A549 (cell line): ENCODE measurements at regions not wholly inside any gene's neighbourhood (a gene's known extent, or its start where the extent isn't known, plus 50 kb on each side); places are given as distances from the start of the nearest gene placed in this dataset.

ENCODE experiments used
- ATAC-seq, 2 experiments: fragments of 200-7000 bp in 1 of 2; fragments of >200 bp in 1 of 2; cut with Nextera tagmentation in 1 of 2; cut with Tn5 transposase in 1 of 2; 3 replicates each; pipeline versions ENCODE4 v1.8.0 to v1.9.1; 2018 to 2020; ENCODE audit warnings: mild to moderate bottlenecking in 1 of 2, moderate library complexity in 1 of 2
- CTCF ChIA-PET: fragments of 300-600 bp; sonication (Branson Sonifier 250); formaldehyde crosslinking; extraction: SDS; loops from one replicate; lab custom pipeline; 2021; ENCODE audit warnings: antibody characterized with exemption, inconsistent platforms; lab: Yijun Ruan, JAX
- POLR2A ChIA-PET: fragments of 350-600 bp; formaldehyde crosslinking; extraction: SDS; loops from one replicate; lab custom pipeline; 2021; ENCODE audit warnings: antibody characterized with exemption, inconsistent platforms; lab: Yijun Ruan, JAX
- DNase-seq, 2 experiments: peaks; one replicate each; pipeline versions ENCODE4 v3.0.0 to v3.0.0-alpha.2; 2011 to 2016; ENCODE audit warnings: low read depth in 1 of 2, low spot score in 1 of 2
- FAIRE-seq: peaks from 2 replicates; lab custom pipeline; 2011; peaks lifted over from hg19 to GRCh38; lab: Jason Lieb, UNC
- H3K27ac ChIP-seq, 2 experiments: fragments of >200 bp; sonication (Bioruptor Twin); formaldehyde crosslinking; 3 replicates each; pipeline ENCODE4 v1.5.1; 2016 to 2017
- H3K4me1 ChIP-seq: fragments of >200 bp; sonication (Bioruptor Twin); formaldehyde crosslinking; 3 replicates; pipeline ENCODE4 v1.6.1; 2016
- H3K4me2 ChIP-seq: fragments of >200 bp; sonication (Bioruptor Twin); formaldehyde crosslinking; 3 replicates; pipeline ENCODE4 v1.6.1; 2016
- H3K4me3 ChIP-seq: fragments of >200 bp; sonication (Bioruptor Twin); formaldehyde crosslinking; 3 replicates; pipeline ENCODE4 v1.5.1; 2016
- H3K9me3 ChIP-seq: fragments of >200 bp; sonication (Bioruptor Twin); formaldehyde crosslinking; 3 replicates; pipeline ENCODE4 v1.6.1; 2016
- ATOH8 ChIP-seq: fragments of 250-450 bp; sonication (Bioruptor Pico); IDR thresholded peaks from 2 replicates; pipeline ENCODE4 v1.5.0; 2020; ENCODE audit warnings: low read depth, mild to moderate bottlenecking, moderate library complexity
- BHLHE40 ChIP-seq: IDR thresholded peaks from 2 replicates; pipeline ENCODE4 v1.6.1; 2012; ENCODE audit warnings: low read depth, low read length, inconsistent platforms
- CHD4 ChIP-seq: fragments of 200-600 bp; sonication (generic); IDR thresholded peaks from 2 replicates; pipeline ENCODE4 v1.6.1; 2016; ENCODE audit warnings: antibody characterized with exemption, mild to moderate bottlenecking, borderline replicate concordance
- CTCF ChIP-seq: fragments of >200 bp; sonication (Bioruptor Twin); formaldehyde crosslinking; IDR thresholded peaks from 3 replicates; pipeline ENCODE4 v1.5.1; 2016
- EHF ChIP-seq: fragments of 250-450 bp; sonication (Bioruptor Pico); IDR thresholded peaks from 2 replicates; pipeline ENCODE4 v1.5.0; 2020; ENCODE audit warnings: mild to moderate bottlenecking
- EP300 ChIP-seq, 2 experiments: fragments of >200 bp; sonication (Bioruptor Twin); formaldehyde crosslinking; IDR thresholded peaks; 2 replicates in 1 of 2; 3 replicates in 1 of 2; pipeline ENCODE4 v1.6.1; 2016 to 2017
- FOSL2 ChIP-seq, 2 experiments: fragments of 450-650 bp in 1 of 2; fragments of >200 bp in 1 of 2; sonication (Bioruptor Twin) in 1 of 2; formaldehyde crosslinking; IDR thresholded peaks; 2 replicates each; pipeline versions ENCODE4 v1.5.0 to v1.6.1; 2016 to 2020; ENCODE audit warnings: mild to moderate bottlenecking in 1 of 2, moderate library complexity in 1 of 2
- FOXS1 ChIP-seq: fragments of 250-450 bp; sonication (Bioruptor Pico); IDR thresholded peaks from 2 replicates; pipeline ENCODE4 v1.5.0; 2020; ENCODE audit warnings: mild to moderate bottlenecking, moderate library complexity
- HDAC2 ChIP-seq: fragments of 200-600 bp; sonication (generic); IDR thresholded peaks from 2 replicates; pipeline ENCODE4 v1.6.1; 2016
- HEYL ChIP-seq: fragments of 250-450 bp; sonication (Bioruptor Pico); IDR thresholded peaks from 2 replicates; pipeline ENCODE4 v1.8.0; 2021; ENCODE audit warnings: mild to moderate bottlenecking, moderate library complexity
- HOXA7 ChIP-seq: fragments of 250-450 bp; sonication (Bioruptor Pico); IDR thresholded peaks from 2 replicates; pipeline ENCODE4 v1.5.0; 2020; ENCODE audit warnings: mild to moderate bottlenecking, moderate library complexity
- HOXB13 ChIP-seq: fragments of 250-450 bp; sonication (Bioruptor Pico); IDR thresholded peaks from 2 replicates; pipeline ENCODE4 v1.5.0; 2020; ENCODE audit warnings: low read depth, mild to moderate bottlenecking, moderate library complexity
- JUNB ChIP-seq: fragments of >200 bp; sonication (Bioruptor Twin); formaldehyde crosslinking; IDR thresholded peaks from 2 replicates; pipeline ENCODE4 v1.6.1; 2016
- NFE2L2 ChIP-seq: fragments of 150-350 bp; conservative IDR thresholded peaks from 2 replicates; pipeline ENCODE4 v1.6.1; 2014; ENCODE audit warnings: low read length
- PBX3 ChIP-seq: IDR thresholded peaks from 2 replicates; pipeline ENCODE4 v1.6.1; 2012
- POLR2A ChIP-seq: IDR thresholded peaks from 2 replicates; pipeline ENCODE4 v1.6.1; 2012; ENCODE audit warnings: mild to moderate bottlenecking, low read length
- RAD21 ChIP-seq, 2 experiments: fragments of >200 bp in 1 of 2; sonication (Bioruptor Twin) in 1 of 2; formaldehyde crosslinking in 1 of 2; IDR thresholded peaks in 1 of 2; conservative IDR thresholded peaks in 1 of 2; 2 replicates in 1 of 2; 3 replicates in 1 of 2; pipeline ENCODE4 v1.6.1; 2012 to 2018; ENCODE audit warnings: inconsistent platforms in 1 of 2
- RFX5 ChIP-seq: fragments of 450-650 bp; IDR thresholded peaks from 2 replicates; pipeline ENCODE4 v1.7.1; 2014; ENCODE audit warnings: antibody characterized with exemption, mild to moderate bottlenecking, moderate library complexity
- RNF2 ChIP-seq: fragments of 200-600 bp; sonication (generic); IDR thresholded peaks from 2 replicates; pipeline ENCODE4 v1.6.1; 2016; ENCODE audit warnings: low read depth, mild to moderate bottlenecking, antibody characterized with exemption, moderate library complexity, borderline replicate concordance
- ZC3H11A ChIP-seq: fragments of 450-650 bp; IDR thresholded peaks from 2 replicates; pipeline ENCODE4 v1.6.1; 2014; ENCODE audit warnings: antibody characterized with exemption, mild to moderate bottlenecking
- WGBS: methylation state at CpG from one replicate; pipeline ENCODE4 v1.1.6; 2017; ENCODE audit errors: missing lambda C conversion rate; 5-methylcytosine and 5-hydroxymethylcytosine counted together
- TF ChIP-seq, protein P1 (sequence below): fragments of 150-350 bp; IDR thresholded peaks from 2 replicates; pipeline ENCODE4 v1.6.1; 2014; ENCODE audit warnings: low read depth, mild to moderate bottlenecking, low read length
- TF ChIP-seq, protein P2 (sequence below): IDR thresholded peaks from 2 replicates; pipeline ENCODE4 v1.6.1; 2012; ENCODE audit warnings: low read depth, borderline replicate concordance
- TF ChIP-seq, protein P3 (sequence below): fragments of >200 bp; sonication (Bioruptor Twin); formaldehyde crosslinking; IDR thresholded peaks from 3 replicates; pipeline ENCODE4 v1.6.1; 2016
- TF ChIP-seq, protein P4 (sequence below): fragments of >200 bp; sonication (Bioruptor Twin); formaldehyde crosslinking; IDR thresholded peaks from 2 replicates; pipeline ENCODE4 v1.6.1; 2016

GRCh38 chr15:93420477-93420876 is 331.5 kb upstream of the RGMA start:
- no peak for ATAC-seq
- 24% methylated on average over 7 of the region's 7 CpGs for WGBS
- ChIA-PET CTCF (no interaction called here), POLR2A (no interaction called here)
- Histone ChIP-seq H3K4me1 (no peaks in the 10 kb centered on the region), H3K9me3 (no peaks in the 10 kb centered on the region), H3K4me3 (no peak overlapping the region), H3K27ac (no peak overlapping the region), H3K4me2 (no peak overlapping the region)
- no peak for FAIRE-seq
- TF ChIP-seq ATOH8 (no peak), JUNB (no peak), ZC3H11A (no peak), BHLHE40 (no peak), HOXA7 (CRISPR knock-in tag) (no peak), HDAC2 (no peak), HEYL (CRISPR knock-in tag) (no peak), EHF (CRISPR knock-in tag) (no peak), EP300 (IDR thresholded peaks at IDR 0.05) (no peak), RNF2 (no peak), RAD21 (conservative IDR thresholded peaks at IDR 0.05 in 1 of 2, IDR thresholded peaks at IDR 0.05 in 1 of 2) (no peak)
- TF ChIP-seq, protein P1, sequence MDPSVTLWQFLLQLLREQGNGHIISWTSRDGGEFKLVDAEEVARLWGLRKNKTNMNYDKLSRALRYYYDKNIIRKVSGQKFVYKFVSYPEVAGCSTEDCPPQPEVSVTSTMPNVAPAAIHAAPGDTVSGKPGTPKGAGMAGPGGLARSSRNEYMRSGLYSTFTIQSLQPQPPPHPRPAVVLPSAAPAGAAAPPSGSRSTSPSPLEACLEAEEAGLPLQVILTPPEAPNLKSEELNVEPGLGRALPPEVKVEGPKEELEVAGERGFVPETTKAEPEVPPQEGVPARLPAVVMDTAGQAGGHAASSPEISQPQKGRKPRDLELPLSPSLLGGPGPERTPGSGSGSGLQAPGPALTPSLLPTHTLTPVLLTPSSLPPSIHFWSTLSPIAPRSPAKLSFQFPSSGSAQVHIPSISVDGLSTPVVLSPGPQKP: no peak
- no peak for DNase-seq

- ChIA-PET CTCF (no interaction called here), POLR2A (no interaction called here)
- 0% methylated on average over 1 of the region's 1 CpG for WGBS
- Histone ChIP-seq H3K4me3 (no peak overlapping the region), H3K4me1 (no peaks in the 10 kb centered on the region), H3K4me2 (no peak overlapping the region), H3K9me3 (no peaks in the 10 kb centered on the region), H3K27ac (no peak overlapping the region)
- ATAC-seq (peak; percentile 62 to 63; a peak in 3 of 6 replicates), DNase-seq (no peak), FAIRE-seq (no peak)
- no peak for TF ChIP-seq CHD4
- no peak for TF ChIP-seq RFX5
- TF ChIP-seq PBX3: no peak
- TF ChIP-seq FOSL2 (IDR thresholded peaks at IDR 0.05): no peak
- TF ChIP-seq FOSL2 (CRISPR knock-in tag; IDR thresholded peaks at IDR 0.05): no peak
- no peak for TF ChIP-seq ZC3H11A
- TF ChIP-seq HOXB13: no peak
- TF ChIP-seq POLR2A: no peak
- TF ChIP-seq HEYL (CRISPR knock-in tag): no peak
- TF ChIP-seq, protein P2, sequence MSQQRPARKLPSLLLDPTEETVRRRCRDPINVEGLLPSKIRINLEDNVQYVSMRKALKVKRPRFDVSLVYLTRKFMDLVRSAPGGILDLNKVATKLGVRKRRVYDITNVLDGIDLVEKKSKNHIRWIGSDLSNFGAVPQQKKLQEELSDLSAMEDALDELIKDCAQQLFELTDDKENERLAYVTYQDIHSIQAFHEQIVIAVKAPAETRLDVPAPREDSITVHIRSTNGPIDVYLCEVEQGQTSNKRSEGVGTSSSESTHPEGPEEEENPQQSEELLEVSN: no peak
- TF ChIP-seq NFE2L2: no peak
- no peak for TF ChIP-seq FOXS1 (CRISPR knock-in tag)
- TF ChIP-seq, protein P3, sequence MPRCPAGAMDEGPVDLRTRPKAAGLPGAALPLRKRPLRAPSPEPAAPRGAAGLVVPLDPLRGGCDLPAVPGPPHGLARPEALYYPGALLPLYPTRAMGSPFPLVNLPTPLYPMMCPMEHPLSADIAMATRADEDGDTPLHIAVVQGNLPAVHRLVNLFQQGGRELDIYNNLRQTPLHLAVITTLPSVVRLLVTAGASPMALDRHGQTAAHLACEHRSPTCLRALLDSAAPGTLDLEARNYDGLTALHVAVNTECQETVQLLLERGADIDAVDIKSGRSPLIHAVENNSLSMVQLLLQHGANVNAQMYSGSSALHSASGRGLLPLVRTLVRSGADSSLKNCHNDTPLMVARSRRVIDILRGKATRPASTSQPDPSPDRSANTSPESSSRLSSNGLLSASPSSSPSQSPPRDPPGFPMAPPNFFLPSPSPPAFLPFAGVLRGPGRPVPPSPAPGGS: no peak
- TF ChIP-seq, protein P4, sequence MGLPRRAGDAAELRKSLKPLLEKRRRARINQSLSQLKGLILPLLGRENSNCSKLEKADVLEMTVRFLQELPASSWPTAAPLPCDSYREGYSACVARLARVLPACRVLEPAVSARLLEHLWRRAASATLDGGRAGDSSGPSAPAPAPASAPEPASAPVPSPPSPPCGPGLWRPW: no peak
- TF ChIP-seq CTCF: no peak
- TF ChIP-seq RAD21 (conservative IDR thresholded peaks at IDR 0.05 in 1 of 2, IDR thresholded peaks at IDR 0.05 in 1 of 2): no peak
- TF ChIP-seq, all 56 proteins: peak for 0
Observed at GRCh38 chr15:93420050-93420452, 331.0 kb upstream of the RGMA start.
